Endothelial cell of umbilical vein (primary cell): ENCODE measurements at regions not wholly inside any gene's neighbourhood (a gene's known extent, or its start where the extent isn't known, plus 50 kb on each side); places are given as distances from the start of the nearest gene placed in this dataset.

Source experiments
- BruUV-seq: library from RNA; stranded (reverse); fragments of 400-500 nt; replicated peaks from 2 replicates; lab custom pipeline; 2021; lab: Mats Ljungman, UMichigan
- CTCF ChIA-PET: fragments of 300-600, 350-600 bp; sonication (Branson Sonifier 250); formaldehyde crosslinking; loops from one replicate; lab custom pipeline; 2021; ENCODE audit warnings: antibody characterized with exemption, inconsistent platforms; lab: Charles Lee
- POLR2A ChIA-PET: fragments of 300-600, 350-600 bp; sonication (Branson Sonifier 250); formaldehyde crosslinking; loops from one replicate; lab custom pipeline; 2021; ENCODE audit warnings: antibody characterized with exemption, inconsistent platforms; lab: Charles Lee
- DNase-seq: peaks from one replicate; pipeline ENCODE4 v3.0.0-alpha.2; 2011; ENCODE audit warnings: low read depth, low spot score
- FAIRE-seq: peaks from 2 replicates; lab custom pipeline; 2011; peaks lifted over from hg19 to GRCh38; lab: Jason Lieb, UNC
- H2AFZ ChIP-seq: 2 replicates; pipeline ENCODE4 v1.6.0; 2012; ENCODE audit warnings: low read depth, low read length, control low read depth, inconsistent platforms
- H3K27ac ChIP-seq: 2 replicates; pipeline ENCODE4 v1.5.1; 2011; ENCODE audit warnings: low read depth, mild to moderate bottlenecking, control low read depth, low read length, moderate library complexity; ENCODE audit not compliant: insufficient read depth
- H3K27me3 ChIP-seq, 2 experiments: 2 replicates each; pipeline versions ENCODE4 v1.6.0 to v1.6.1; 2011; ENCODE audit warnings: low read length in 2 of 2, mixed read lengths in 1 of 2; ENCODE audit not compliant: control insufficient read depth in 2 of 2, insufficient read depth in 2 of 2
- H3K36me3 ChIP-seq, 2 experiments: 2 replicates in 1 of 2; 3 replicates in 1 of 2; pipeline ENCODE4 v1.5.1; 2011; ENCODE audit warnings: low read length in 2 of 2, mild to moderate bottlenecking in 1 of 2, moderate library complexity in 1 of 2; ENCODE audit not compliant: control insufficient read depth in 2 of 2, insufficient read depth in 2 of 2; ENCODE audit errors: extremely low read depth in 1 of 2
- H3K4me1 ChIP-seq: 3 replicates; pipeline ENCODE4 v1.5.1; 2011; ENCODE audit warnings: mild to moderate bottlenecking, low read length; ENCODE audit not compliant: control insufficient read depth, insufficient read depth; ENCODE audit errors: extremely low read depth
- H3K4me2 ChIP-seq: 2 replicates; pipeline ENCODE4 v1.6.1; 2011; ENCODE audit warnings: low read length, control low read depth, mixed read lengths; ENCODE audit not compliant: insufficient read depth
- H3K4me3 ChIP-seq, 3 experiments: fragments of 200-600 bp in 1 of 3; sonication (generic), shearing (Covaris generic) in 1 of 3; replicated peaks in 1 of 3; 2 replicates each; pipeline ENCODE4 v1.5.1; 2011 to 2016; ENCODE audit warnings: control low read depth in 3 of 3, low read length in 3 of 3, mild to moderate bottlenecking in 2 of 3, inconsistent platforms in 1 of 3, low read depth in 1 of 3, moderate library complexity in 1 of 3; ENCODE audit not compliant: insufficient read depth in 1 of 3
- H3K79me2 ChIP-seq: 2 replicates; pipeline ENCODE4 v1.6.0; 2012; ENCODE audit warnings: low read length, inconsistent platforms; ENCODE audit not compliant: control insufficient read depth, insufficient read depth
- H3K9ac ChIP-seq: replicated peaks from 2 replicates; pipeline ENCODE3; 2011; ENCODE audit warnings: low read length, control low read depth; ENCODE audit not compliant: insufficient read depth; ENCODE audit errors: extremely low read depth
- H3K9me1 ChIP-seq: replicated peaks from 3 replicates; pipeline ENCODE4 v1.6.0; 2011; ENCODE audit warnings: mild to moderate bottlenecking, low read length; ENCODE audit not compliant: control insufficient read depth, insufficient read depth; ENCODE audit errors: extremely low read depth
- H3K9me3 ChIP-seq: replicated peaks from 2 replicates; pipeline ENCODE4 v1.5.1; 2012; ENCODE audit warnings: low read length, inconsistent platforms; ENCODE audit not compliant: control insufficient read depth, insufficient read depth
- H4K20me1 ChIP-seq: replicated peaks from 2 replicates; pipeline ENCODE3; 2011; ENCODE audit warnings: mild to moderate bottlenecking, low read length; ENCODE audit not compliant: control insufficient read depth, insufficient read depth; ENCODE audit errors: extremely low read depth
- CTCF ChIP-seq, 2 donors: IDR thresholded peaks; 1 replicate in 1 of 2; 2 replicates in 1 of 2; pipeline ENCODE4 v1.5.1; 2011; ENCODE audit warnings: low read length in 2 of 2, mild to moderate bottlenecking in 2 of 2, moderate library complexity in 2 of 2, control low read depth in 1 of 2, inconsistent platforms in 1 of 2, low read depth in 1 of 2; ENCODE audit not compliant: insufficient read depth in 1 of 2; ENCODE audit errors: extremely low read depth in 1 of 2
- EZH2 ChIP-seq: IDR thresholded peaks from 2 replicates; pipeline ENCODE4 v1.6.1; 2012; ENCODE audit warnings: borderline replicate concordance, low read depth, mild to moderate bottlenecking, moderate library complexity, low read length, inconsistent platforms; ENCODE audit not compliant: severe bottlenecking
- FOS ChIP-seq: IDR thresholded peaks from 2 replicates; pipeline ENCODE4 v1.6.1; 2011; ENCODE audit warnings: mild to moderate bottlenecking, low read length, moderate library complexity, borderline replicate concordance; ENCODE audit not compliant: insufficient read depth
- GATA2 ChIP-seq: IDR thresholded peaks from 2 replicates; pipeline ENCODE4 v1.7.0; 2011; ENCODE audit warnings: low read depth, mild to moderate bottlenecking, moderate library complexity, mixed read lengths, low read length; ENCODE audit not compliant: insufficient read length, insufficient read depth
- JUN ChIP-seq: IDR thresholded peaks from 2 replicates; pipeline ENCODE4 v1.6.1; 2011; ENCODE audit warnings: borderline replicate concordance, low read depth; ENCODE audit not compliant: insufficient read length, insufficient read depth
- MYC ChIP-seq: IDR thresholded peaks from one replicate; pipeline ENCODE4 v1.6.1; 2011; ENCODE audit warnings: mild to moderate bottlenecking, low read depth, low read length
- POLR2A ChIP-seq: IDR thresholded peaks from 2 replicates; pipeline ENCODE4 v1.6.1; 2012; ENCODE audit warnings: low read depth, mild to moderate bottlenecking, control low read depth, low read length
- POLR2AphosphoS5 ChIP-seq: IDR thresholded peaks from 2 replicates; pipeline ENCODE4 v1.6.1; 2012; ENCODE audit warnings: low read depth, mild to moderate bottlenecking, control low read depth, low read length, moderate library complexity; ENCODE audit not compliant: insufficient read depth
- dilution Hi-C: fragments of 300-500 bp; cut with MboI; formaldehyde crosslinking; loops from one replicate; pipeline ENCODE4 v1.15.0; 2019; ENCODE audit warnings: low sequenced_read_pairs; ENCODE audit not compliant: extremely low pct_ligation_motif_present
- intact Hi-C: fragments of 100-400 bp; cut with micrococcal nuclease; formaldehyde crosslinking; loops from one replicate; pipeline ENCODE4 v1.10.0; 2022
- TF ChIP-seq, protein P1 (sequence below): IDR thresholded peaks from 2 replicates; pipeline ENCODE4 v1.6.1; 2011; ENCODE audit not compliant: insufficient read depth, insufficient read length

- no peak overlapping the region for H3K4me3 ChIP-seq
- H3K9me3 ChIP-seq = no peaks in the 10 kb centered on the region
- no peak overlapping the region for H2AFZ ChIP-seq
- no peaks in the 10 kb centered on the region for H3K4me1 ChIP-seq
- H3K36me3 ChIP-seq = no peaks in the 10 kb centered on the region
- no peak for FAIRE-seq
- BruUV-seq = no TSS peak
- intact Hi-C loops (no loop called here), dilution Hi-C loops (no loop called here)
- H3K27ac ChIP-seq = no peak overlapping the region
- H3K4me2 ChIP-seq = no peak overlapping the region
- CTCF ChIA-PET = no interaction called here
- no peaks in the 10 kb centered on the region for H3K9me1 ChIP-seq
- TF ChIP-seq MYC (no peak), FOS (no peak), CTCF (IDR thresholded peaks at IDR 0.05; ENCODE audit: extremely low read depth in 1 of 2, insufficient read depth in 1 of 2, low read depth in 1 of 2, low read length in 2 of 2) (no peak), GATA2 (no peak), JUN (no peak), POLR2A (no peak), POLR2AphosphoS5 (no peak), EZH2 (no peak)
- TF ChIP-seq, protein P1, sequence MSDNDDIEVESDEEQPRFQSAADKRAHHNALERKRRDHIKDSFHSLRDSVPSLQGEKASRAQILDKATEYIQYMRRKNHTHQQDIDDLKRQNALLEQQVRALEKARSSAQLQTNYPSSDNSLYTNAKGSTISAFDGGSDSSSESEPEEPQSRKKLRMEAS = no peak
- DNase-seq = no peak
- H3K27me3 ChIP-seq = no peaks in the 10 kb centered on the region
- H4K20me1 ChIP-seq = no peaks in the 10 kb centered on the region
- no peak overlapping the region for H3K9ac ChIP-seq
- no peaks in the 10 kb centered on the region for H3K79me2 ChIP-seq
- POLR2A ChIA-PET = no interaction called here
Measured at GRCh38 chr11:15613251-15613650, 498.5 kb downstream of the INSC start.
